Uterus (tissue), 3 donors: ENCODE measurements at regions not wholly inside any gene's neighbourhood (a gene's known extent, or its start where the extent isn't known, plus 50 kb on each side); places are given as distances from the start of the nearest gene placed in this dataset.

ENCODE experiments used
- DNase-seq, 2 donors: peaks; one replicate each; pipeline ENCODE4 v3.0.0-alpha.2; 2019 to 2020
- H3K27ac ChIP-seq, 2 donors: fragments of 200-600 bp; sonication (generic); 1 replicate in 1 of 2; 2 replicates in 1 of 2; pipeline ENCODE4 v1.5.1; 2016 to 2018
- H3K27me3 ChIP-seq, 2 donors: fragments of 200-600 bp; sonication (generic); one replicate each; pipeline ENCODE4 v1.5.1; 2018 to 2019; ENCODE audit warnings: control low read depth in 1 of 2
- H3K36me3 ChIP-seq, 2 donors: fragments of 200-600 bp; sonication (generic); one replicate each; pipeline ENCODE4 v1.5.1; 2019; ENCODE audit warnings: control low read depth in 1 of 2
- H3K4me1 ChIP-seq, 2 donors: fragments of 200-600 bp; sonication (generic); one replicate each; pipeline ENCODE4 v1.5.1; 2018 to 2019; ENCODE audit warnings: control low read depth in 1 of 2
- H3K4me3 ChIP-seq, 2 donors: fragments of 200-600 bp; sonication (generic); 1 replicate in 1 of 2; 2 replicates in 1 of 2; pipeline ENCODE4 v1.5.1; 2018 to 2019; ENCODE audit warnings: mild to moderate bottlenecking in 1 of 2
- H3K9me3 ChIP-seq, 2 donors: fragments of 200-600 bp; sonication (generic); one replicate each; pipeline ENCODE4 v1.5.1; 2019; ENCODE audit warnings: control low read depth in 1 of 2
- CTCF ChIP-seq, 4 experiments: fragments of 200-600 bp in 2 of 4; fragments of 450-650 bp in 2 of 4; sonication (generic) in 2 of 4; IDR thresholded peaks; one replicate each; pipeline ENCODE4 v1.5.1; 2016 to 2019; ENCODE audit warnings: antibody characterized with exemption in 4 of 4, mild to moderate bottlenecking in 2 of 4, moderate library complexity in 1 of 4
- POLR2A ChIP-seq, 2 donors: fragments of 450-650 bp; IDR thresholded peaks; one replicate each; pipeline ENCODE4 v1.6.1; 2016; ENCODE audit warnings: antibody characterized with exemption in 2 of 2, mild to moderate bottlenecking in 1 of 2, moderate library complexity in 1 of 2
- intact Hi-C: fragments of 100-400 bp; cut with DNase I; formaldehyde crosslinking; loops from one replicate; pipeline ENCODE4 v1.15.1; 2023; ENCODE audit warnings: low total_unique reads
- donor health status: DM: yes; HTN: yes; CAD: no.

GRCh38 chr18:75158465-75159237 is 50.3 kb downstream of the PTGR3 start:
- no peak for DNase-seq
- no peaks in the 10 kb centered on the region for H3K9me3 ChIP-seq

GRCh38 chr18:75157851-75158250 is 51.1 kb downstream of the PTGR3 start:
- no peaks in the 10 kb centered on the region for H3K27me3 ChIP-seq
- no peaks in the 10 kb centered on the region for H3K4me1 ChIP-seq
- DNase-seq: no peak
- no peak for TF ChIP-seq CTCF (IDR thresholded peaks at IDR 0.05)
- TF ChIP-seq POLR2A (IDR thresholded peaks at IDR 0.05): no peak
- H3K27ac ChIP-seq: no peak overlapping the region
- no peak overlapping the region for H3K4me3 ChIP-seq
- intact Hi-C loops: no loop called here
- H3K36me3 ChIP-seq: no peaks in the 10 kb centered on the region
- H3K9me3 ChIP-seq: no peaks in the 10 kb centered on the region

More at GRCh38 chr18:75158465-75159237, 50.3 kb downstream of the PTGR3 start:
- Histone ChIP-seq H3K27me3 (no peaks in the 10 kb centered on the region), H3K4me1 (no peaks in the 10 kb centered on the region), H3K36me3 (no peaks in the 10 kb centered on the region), H3K4me3 (no peak overlapping the region), H3K27ac (no peak overlapping the region)
- TF ChIP-seq POLR2A (IDR thresholded peaks at IDR 0.05): no peak
- TF ChIP-seq CTCF (IDR thresholded peaks at IDR 0.05): no peak
- intact Hi-C loops: no loop called here

GRCh38 chr18:75157381-75157780 is 51.6 kb downstream of the PTGR3 start:
- no peak for DNase-seq
- no peaks in the 10 kb centered on the region for H3K36me3 ChIP-seq
- TF ChIP-seq POLR2A (IDR thresholded peaks at IDR 0.05) (no peak), CTCF (IDR thresholded peaks at IDR 0.05) (no peak)
- H3K27ac ChIP-seq: no peak overlapping the region
- intact Hi-C loops: no loop called here
- no peaks in the 10 kb centered on the region for H3K4me1 ChIP-seq
- H3K27me3 ChIP-seq: no peaks in the 10 kb centered on the region
- no peaks in the 10 kb centered on the region for H3K9me3 ChIP-seq
- H3K4me3 ChIP-seq: no peak overlapping the region

GRCh38 chr18:75156831-75157230 is 52.1 kb downstream of the PTGR3 start:
- DNase-seq: no peak
- Histone ChIP-seq H3K4me3 (no peak overlapping the region), H3K4me1 (no peaks in the 10 kb centered on the region), H3K9me3 (no peaks in the 10 kb centered on the region), H3K27me3 (no peaks in the 10 kb centered on the region), H3K36me3 (no peaks in the 10 kb centered on the region), H3K27ac (no peak overlapping the region)
- intact Hi-C loops: no loop called here
- TF ChIP-seq POLR2A (IDR thresholded peaks at IDR 0.05) (no peak), CTCF (IDR thresholded peaks at IDR 0.05) (no peak)

- H3K36me3 ChIP-seq: no peaks in the 10 kb centered on the region
- no peak overlapping the region for H3K4me3 ChIP-seq
- intact Hi-C loops: no loop called here
- H3K4me1 ChIP-seq: no peaks in the 10 kb centered on the region
- no peak overlapping the region for H3K27ac ChIP-seq
- H3K9me3 ChIP-seq: no peaks in the 10 kb centered on the region
- no peaks in the 10 kb centered on the region for H3K27me3 ChIP-seq
- DNase-seq: no peak
- TF ChIP-seq CTCF (IDR thresholded peaks at IDR 0.05) (no peak), POLR2A (IDR thresholded peaks at IDR 0.05) (no peak)
These were observed 52.7 kb downstream of the PTGR3 start for GRCh38 chr18:75156139-75156750.
